ENCODE measurements at regions not wholly inside any gene's neighbourhood (a gene's known extent, or its start where the extent isn't known, plus 50 kb on each side); places are given as distances from the start of the nearest gene placed in this dataset.

GRCh38 chr7:57205000-57205399 lies 72.8 kb upstream of the ZNF479 start:
- TF ChIP-seq, protein P1, sequence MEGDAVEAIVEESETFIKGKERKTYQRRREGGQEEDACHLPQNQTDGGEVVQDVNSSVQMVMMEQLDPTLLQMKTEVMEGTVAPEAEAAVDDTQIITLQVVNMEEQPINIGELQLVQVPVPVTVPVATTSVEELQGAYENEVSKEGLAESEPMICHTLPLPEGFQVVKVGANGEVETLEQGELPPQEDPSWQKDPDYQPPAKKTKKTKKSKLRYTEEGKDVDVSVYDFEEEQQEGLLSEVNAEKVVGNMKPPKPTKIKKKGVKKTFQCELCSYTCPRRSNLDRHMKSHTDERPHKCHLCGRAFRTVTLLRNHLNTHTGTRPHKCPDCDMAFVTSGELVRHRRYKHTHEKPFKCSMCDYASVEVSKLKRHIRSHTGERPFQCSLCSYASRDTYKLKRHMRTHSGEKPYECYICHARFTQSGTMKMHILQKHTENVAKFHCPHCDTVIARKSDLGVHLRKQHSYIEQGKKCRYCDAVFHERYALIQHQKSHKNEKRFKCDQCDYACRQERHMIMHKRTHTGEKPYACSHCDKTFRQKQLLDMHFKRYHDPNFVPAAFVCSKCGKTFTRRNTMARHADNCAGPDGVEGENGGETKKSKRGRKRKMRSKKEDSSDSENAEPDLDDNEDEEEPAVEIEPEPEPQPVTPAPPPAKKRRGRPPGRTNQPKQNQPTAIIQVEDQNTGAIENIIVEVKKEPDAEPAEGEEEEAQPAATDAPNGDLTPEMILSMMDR (IDR thresholded peaks at IDR 0.05), result no peak
- TF ChIP-seq, protein P2, sequence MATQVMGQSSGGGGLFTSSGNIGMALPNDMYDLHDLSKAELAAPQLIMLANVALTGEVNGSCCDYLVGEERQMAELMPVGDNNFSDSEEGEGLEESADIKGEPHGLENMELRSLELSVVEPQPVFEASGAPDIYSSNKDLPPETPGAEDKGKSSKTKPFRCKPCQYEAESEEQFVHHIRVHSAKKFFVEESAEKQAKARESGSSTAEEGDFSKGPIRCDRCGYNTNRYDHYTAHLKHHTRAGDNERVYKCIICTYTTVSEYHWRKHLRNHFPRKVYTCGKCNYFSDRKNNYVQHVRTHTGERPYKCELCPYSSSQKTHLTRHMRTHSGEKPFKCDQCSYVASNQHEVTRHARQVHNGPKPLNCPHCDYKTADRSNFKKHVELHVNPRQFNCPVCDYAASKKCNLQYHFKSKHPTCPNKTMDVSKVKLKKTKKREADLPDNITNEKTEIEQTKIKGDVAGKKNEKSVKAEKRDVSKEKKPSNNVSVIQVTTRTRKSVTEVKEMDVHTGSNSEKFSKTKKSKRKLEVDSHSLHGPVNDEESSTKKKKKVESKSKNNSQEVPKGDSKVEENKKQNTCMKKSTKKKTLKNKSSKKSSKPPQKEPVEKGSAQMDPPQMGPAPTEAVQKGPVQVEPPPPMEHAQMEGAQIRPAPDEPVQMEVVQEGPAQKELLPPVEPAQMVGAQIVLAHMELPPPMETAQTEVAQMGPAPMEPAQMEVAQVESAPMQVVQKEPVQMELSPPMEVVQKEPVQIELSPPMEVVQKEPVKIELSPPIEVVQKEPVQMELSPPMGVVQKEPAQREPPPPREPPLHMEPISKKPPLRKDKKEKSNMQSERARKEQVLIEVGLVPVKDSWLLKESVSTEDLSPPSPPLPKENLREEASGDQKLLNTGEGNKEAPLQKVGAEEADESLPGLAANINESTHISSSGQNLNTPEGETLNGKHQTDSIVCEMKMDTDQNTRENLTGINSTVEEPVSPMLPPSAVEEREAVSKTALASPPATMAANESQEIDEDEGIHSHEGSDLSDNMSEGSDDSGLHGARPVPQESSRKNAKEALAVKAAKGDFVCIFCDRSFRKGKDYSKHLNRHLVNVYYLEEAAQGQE (IDR thresholded peaks at IDR 0.05; ENCODE audit: insufficient read depth in 1 of 2, low read depth in 2 of 2, low read length in 1 of 2), result no peak
- TF ChIP-seq POLR2AphosphoS5 (IDR thresholded peaks at IDR 0.05; ENCODE audit: low read depth, low read length), result no peak
